ENCODE measurements at regions not wholly inside any gene's neighbourhood (a gene's known extent, or its start where the extent isn't known, plus 50 kb on each side); places are given as distances from the start of the nearest gene placed in this dataset.

GRCh38 chr11:27604416-27604815, 95.8 kb downstream of the BDNF start:
- DNase-seq (ENCODE audit: low spot score) = no peak

GRCh38 chr11:27603376-27603990, 96.8 kb downstream of the BDNF start:
- no peak for DNase-seq (ENCODE audit: low spot score)

- DNase-seq (ENCODE audit: low spot score) = no peak
Observed at GRCh38 chr11:27600656-27601055, 94.1 kb upstream of the LIN7C start.

GRCh38 chr11:27599217-27599616, 92.6 kb upstream of the LIN7C start:
- no peak for DNase-seq (ENCODE audit: low spot score)

- DNase-seq (ENCODE audit: low spot score) = no peak
Observed at GRCh38 chr11:27596802-27597201, 90.2 kb upstream of the LIN7C start.

- DNase-seq (ENCODE audit: low spot score) = no peak
Observed at GRCh38 chr11:27596388-27596787, 89.8 kb upstream of the LIN7C start.

- no peak for DNase-seq (ENCODE audit: low spot score)
Observed at GRCh38 chr11:27592098-27592780, 85.7 kb upstream of the LIN7C start.

GRCh38 chr11:27582621-27583020, 76.1 kb upstream of the LIN7C start:
- no peak for DNase-seq (ENCODE audit: low spot score)

GRCh38 chr11:27574342-27574741, 67.8 kb upstream of the LIN7C start:
- DNase-seq (ENCODE audit: low spot score) = no peak

GRCh38 chr11:27573024-27573423, 66.5 kb upstream of the LIN7C start:
- DNase-seq (ENCODE audit: low spot score) = no peak

- no peak for DNase-seq (ENCODE audit: low spot score)
Observed at GRCh38 chr11:27571154-27571810, 64.7 kb upstream of the LIN7C start.

- no peak for DNase-seq (ENCODE audit: low spot score)
Observed at GRCh38 chr11:27570542-27570941, 64.0 kb upstream of the LIN7C start.

- no peak for DNase-seq (ENCODE audit: low spot score)
Observed at GRCh38 chr11:27563641-27564040, 57.1 kb upstream of the LIN7C start.

GRCh38 chr11:27563201-27563600, 56.6 kb upstream of the LIN7C start:
- peak; percentile 39 for DNase-seq (ENCODE audit: low spot score)

GRCh38 chr11:27558401-27558800, 51.8 kb upstream of the LIN7C start:
- DNase-seq (ENCODE audit: low spot score) = no peak

- no peak for DNase-seq (ENCODE audit: low spot score)
Observed at GRCh38 chr11:27557226-27557625, 50.7 kb upstream of the LIN7C start.

Measured in RKO (cell line).